ENCODE measurements at regions not wholly inside any gene's neighbourhood (a gene's known extent, or its start where the extent isn't known, plus 50 kb on each side); places are given as distances from the start of the nearest gene placed in this dataset.

- DNase-seq = no peak
Measured at GRCh38 chr11:27761356-27761755, 61.1 kb upstream of the BDNF start.

GRCh38 chr11:27757953-27758352, 57.7 kb upstream of the BDNF start:
- DNase-seq = no peak

DNA sequence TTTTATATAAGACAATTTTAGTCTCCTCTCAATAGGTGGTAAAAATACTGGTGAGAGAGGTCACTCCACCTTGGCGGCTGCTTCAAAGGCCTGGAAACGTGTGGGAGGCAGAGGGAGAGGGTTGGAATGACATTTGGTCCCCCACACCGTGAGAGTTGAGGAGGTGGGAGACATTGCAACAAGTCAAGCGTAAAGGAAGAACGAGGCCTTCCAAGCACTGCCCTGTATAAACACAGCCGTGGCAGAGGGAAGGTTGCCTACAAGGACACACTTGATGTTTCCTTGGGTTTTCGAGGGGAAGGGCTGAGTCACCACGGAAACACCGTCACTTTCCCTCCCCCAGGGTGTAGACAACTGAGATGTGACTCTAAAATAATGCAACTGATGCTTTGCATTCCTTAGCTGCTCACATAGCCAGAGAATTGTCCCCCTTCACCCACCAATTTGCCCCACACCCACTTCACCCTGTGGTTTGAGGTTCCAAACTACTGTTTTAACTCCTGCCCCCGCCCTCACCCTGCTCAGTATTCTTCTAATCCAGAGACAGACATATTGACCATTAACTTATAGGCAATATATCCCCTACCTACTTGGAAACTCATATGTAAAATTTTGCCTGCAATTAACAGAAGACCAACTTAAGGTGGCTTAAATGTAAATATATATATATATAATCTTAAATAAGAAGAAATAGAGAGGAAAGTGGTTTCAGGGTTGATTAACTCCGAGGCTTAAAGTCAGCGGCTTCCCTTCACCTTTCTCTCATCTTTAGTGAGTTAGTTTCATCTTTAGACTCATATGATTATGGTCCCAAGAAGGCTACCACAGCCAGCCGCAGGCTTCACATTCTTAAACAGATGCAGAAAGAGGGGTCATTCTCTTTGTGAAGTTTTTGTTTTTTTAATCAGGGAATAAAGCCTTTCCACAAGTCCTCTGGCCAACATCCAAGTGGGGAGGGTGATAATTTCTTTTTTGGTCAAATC, 54.1 kb upstream of the BDNF start:
- no peak for DNase-seq
